ENCODE measurements at regions not wholly inside any gene's neighbourhood (a gene's known extent, or its start where the extent isn't known, plus 50 kb on each side); places are given as distances from the start of the nearest gene placed in this dataset.

- H3K4me2 ChIP-seq (ENCODE audit: low read length): no peak overlapping the region
- no peaks in the 10 kb centered on the region for H3F3A ChIP-seq (ENCODE audit: insufficient read depth, low read length, poor library complexity, severe bottlenecking)
Measured at GRCh38 chr4:81891005-81891996, 419.6 kb upstream of the RASGEF1B start.

GRCh38 chr4:81884986-81885385, 413.3 kb upstream of the RASGEF1B start:
- Histone ChIP-seq H3K27me3 (ENCODE audit: insufficient read depth, low read depth, low read length) (no peaks in the 10 kb centered on the region), H3K9me2 (ENCODE audit: insufficient read depth, low read length) (no peaks in the 10 kb centered on the region), H3K4me2 (ENCODE audit: low read length) (no peak overlapping the region), H2AFZ (ENCODE audit: low read depth, low read length) (no peak overlapping the region), H3K79me2 (replicated peaks; ENCODE audit: insufficient read depth, low read length) (no peaks in the 10 kb centered on the region), H3K27ac (ENCODE audit: low read length) (peak overlapping the region; percentile 83), H3K4me3 (ENCODE audit: low read length) (no peak overlapping the region), H3F3A (ENCODE audit: insufficient read depth, low read length, poor library complexity, severe bottlenecking) (peaks cover 2% of the 10 kb centered on the region), H3K9me3 (ENCODE audit: low read length) (no peaks in the 10 kb centered on the region), H4K20me1 (ENCODE audit: insufficient read depth) (no peaks in the 10 kb centered on the region), H3K9ac (ENCODE audit: low read length) (no peak overlapping the region), H3K36me3 (ENCODE audit: insufficient read depth, low read length) (no peaks in the 10 kb centered on the region)
- TF ChIP-seq CTCF (IDR thresholded peaks at IDR 0.05; ENCODE audit: poor library complexity, severe bottlenecking) (no peak), TAF1 (IDR thresholded peaks at IDR 0.05; ENCODE audit: low read depth) (no peak), SMC3 (conservative IDR thresholded peaks at IDR 0.05; ENCODE audit: poor library complexity) (no peak), EZH2 (IDR thresholded peaks at IDR 0.05; ENCODE audit: borderline replicate concordance, insufficient read depth, low read length, poor library complexity, severe bottlenecking) (no peak), MXI1 (conservative IDR thresholded peaks at IDR 0.05; ENCODE audit: poor library complexity, severe bottlenecking) (no peak), EP300 (conservative IDR thresholded peaks at IDR 0.05; ENCODE audit: poor library complexity, severe bottlenecking) (no peak)

More at GRCh38 chr4:81891005-81891996, 419.6 kb upstream of the RASGEF1B start:
- no peaks in the 10 kb centered on the region for H3K79me2 ChIP-seq (replicated peaks; ENCODE audit: insufficient read depth, low read length)
- H3K9me3 ChIP-seq (ENCODE audit: low read length): no peaks in the 10 kb centered on the region
- H2AFZ ChIP-seq (ENCODE audit: low read depth, low read length): no peak overlapping the region
- H3K27me3 ChIP-seq (ENCODE audit: insufficient read depth, low read depth, low read length): no peaks in the 10 kb centered on the region
- no peaks in the 10 kb centered on the region for H4K20me1 ChIP-seq (ENCODE audit: insufficient read depth)
- TF ChIP-seq EP300 (conservative IDR thresholded peaks at IDR 0.05; ENCODE audit: poor library complexity, severe bottlenecking): no peak
- TF ChIP-seq TAF1 (IDR thresholded peaks at IDR 0.05; ENCODE audit: low read depth): no peak
- no peak for TF ChIP-seq MXI1 (conservative IDR thresholded peaks at IDR 0.05; ENCODE audit: poor library complexity, severe bottlenecking)
- TF ChIP-seq CTCF (IDR thresholded peaks at IDR 0.05; ENCODE audit: poor library complexity, severe bottlenecking): no peak
- no peak for TF ChIP-seq EZH2 (IDR thresholded peaks at IDR 0.05; ENCODE audit: borderline replicate concordance, insufficient read depth, low read length, poor library complexity, severe bottlenecking)
- TF ChIP-seq POLR2AphosphoS5 (IDR thresholded peaks at IDR 0.05): no peak
- TF ChIP-seq, protein P1, sequence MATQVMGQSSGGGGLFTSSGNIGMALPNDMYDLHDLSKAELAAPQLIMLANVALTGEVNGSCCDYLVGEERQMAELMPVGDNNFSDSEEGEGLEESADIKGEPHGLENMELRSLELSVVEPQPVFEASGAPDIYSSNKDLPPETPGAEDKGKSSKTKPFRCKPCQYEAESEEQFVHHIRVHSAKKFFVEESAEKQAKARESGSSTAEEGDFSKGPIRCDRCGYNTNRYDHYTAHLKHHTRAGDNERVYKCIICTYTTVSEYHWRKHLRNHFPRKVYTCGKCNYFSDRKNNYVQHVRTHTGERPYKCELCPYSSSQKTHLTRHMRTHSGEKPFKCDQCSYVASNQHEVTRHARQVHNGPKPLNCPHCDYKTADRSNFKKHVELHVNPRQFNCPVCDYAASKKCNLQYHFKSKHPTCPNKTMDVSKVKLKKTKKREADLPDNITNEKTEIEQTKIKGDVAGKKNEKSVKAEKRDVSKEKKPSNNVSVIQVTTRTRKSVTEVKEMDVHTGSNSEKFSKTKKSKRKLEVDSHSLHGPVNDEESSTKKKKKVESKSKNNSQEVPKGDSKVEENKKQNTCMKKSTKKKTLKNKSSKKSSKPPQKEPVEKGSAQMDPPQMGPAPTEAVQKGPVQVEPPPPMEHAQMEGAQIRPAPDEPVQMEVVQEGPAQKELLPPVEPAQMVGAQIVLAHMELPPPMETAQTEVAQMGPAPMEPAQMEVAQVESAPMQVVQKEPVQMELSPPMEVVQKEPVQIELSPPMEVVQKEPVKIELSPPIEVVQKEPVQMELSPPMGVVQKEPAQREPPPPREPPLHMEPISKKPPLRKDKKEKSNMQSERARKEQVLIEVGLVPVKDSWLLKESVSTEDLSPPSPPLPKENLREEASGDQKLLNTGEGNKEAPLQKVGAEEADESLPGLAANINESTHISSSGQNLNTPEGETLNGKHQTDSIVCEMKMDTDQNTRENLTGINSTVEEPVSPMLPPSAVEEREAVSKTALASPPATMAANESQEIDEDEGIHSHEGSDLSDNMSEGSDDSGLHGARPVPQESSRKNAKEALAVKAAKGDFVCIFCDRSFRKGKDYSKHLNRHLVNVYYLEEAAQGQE (IDR thresholded peaks at IDR 0.05; ENCODE audit: borderline replicate concordance): no peak
- no peak for TF ChIP-seq SMC3 (conservative IDR thresholded peaks at IDR 0.05; ENCODE audit: poor library complexity)
- no peak for TF ChIP-seq RAD21 (conservative IDR thresholded peaks at IDR 0.05)
- no peak overlapping the region for H3K9ac ChIP-seq (ENCODE audit: low read length)
- H3K9me2 ChIP-seq (ENCODE audit: insufficient read depth, low read length): no peaks in the 10 kb centered on the region
- H3K36me3 ChIP-seq (ENCODE audit: insufficient read depth, low read length): no peaks in the 10 kb centered on the region
- H3K27ac ChIP-seq (ENCODE audit: low read length): no peak overlapping the region
- H3K4me3 ChIP-seq (ENCODE audit: low read length): no peak overlapping the region
